ENCODE measurements at regions not wholly inside any gene's neighbourhood (a gene's known extent, or its start where the extent isn't known, plus 50 kb on each side); places are given as distances from the start of the nearest gene placed in this dataset.

- no peaks in the 10 kb centered on the region for H3K27me3 ChIP-seq (replicated peaks; ENCODE audit: insufficient read depth, low read length)
- TF ChIP-seq EZH2 (optimal IDR thresholded peaks at IDR 0.05; ENCODE audit: low read depth, low read length) (no peak), EZH2phosphoT487 (IDR thresholded peaks at IDR 0.05; ENCODE audit: low read length) (no peak)
- TF ChIP-seq, protein P1, sequence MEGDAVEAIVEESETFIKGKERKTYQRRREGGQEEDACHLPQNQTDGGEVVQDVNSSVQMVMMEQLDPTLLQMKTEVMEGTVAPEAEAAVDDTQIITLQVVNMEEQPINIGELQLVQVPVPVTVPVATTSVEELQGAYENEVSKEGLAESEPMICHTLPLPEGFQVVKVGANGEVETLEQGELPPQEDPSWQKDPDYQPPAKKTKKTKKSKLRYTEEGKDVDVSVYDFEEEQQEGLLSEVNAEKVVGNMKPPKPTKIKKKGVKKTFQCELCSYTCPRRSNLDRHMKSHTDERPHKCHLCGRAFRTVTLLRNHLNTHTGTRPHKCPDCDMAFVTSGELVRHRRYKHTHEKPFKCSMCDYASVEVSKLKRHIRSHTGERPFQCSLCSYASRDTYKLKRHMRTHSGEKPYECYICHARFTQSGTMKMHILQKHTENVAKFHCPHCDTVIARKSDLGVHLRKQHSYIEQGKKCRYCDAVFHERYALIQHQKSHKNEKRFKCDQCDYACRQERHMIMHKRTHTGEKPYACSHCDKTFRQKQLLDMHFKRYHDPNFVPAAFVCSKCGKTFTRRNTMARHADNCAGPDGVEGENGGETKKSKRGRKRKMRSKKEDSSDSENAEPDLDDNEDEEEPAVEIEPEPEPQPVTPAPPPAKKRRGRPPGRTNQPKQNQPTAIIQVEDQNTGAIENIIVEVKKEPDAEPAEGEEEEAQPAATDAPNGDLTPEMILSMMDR (IDR thresholded peaks at IDR 0.05; ENCODE audit: low read length) = no peak
- H3K79me2 ChIP-seq (ENCODE audit: low read length) = no peaks in the 10 kb centered on the region
- H3K27ac ChIP-seq (ENCODE audit: low read length) = no peak overlapping the region
- H3K9ac ChIP-seq (ENCODE audit: low read length) = no peak overlapping the region
- no peak overlapping the region for H2AFZ ChIP-seq (ENCODE audit: low read length)
- no peaks in the 10 kb centered on the region for H3K9me2 ChIP-seq (replicated peaks; ENCODE audit: insufficient read depth, low read length)
- H3K4me2 ChIP-seq (ENCODE audit: low read depth, low read length) = no peak overlapping the region
- H3K9me3 ChIP-seq (replicated peaks; ENCODE audit: insufficient read depth, low read length) = no peaks in the 10 kb centered on the region
- no peaks in the 10 kb centered on the region for H3K36me3 ChIP-seq (replicated peaks; ENCODE audit: insufficient read depth, low read length)
- no peaks in the 10 kb centered on the region for H3F3A ChIP-seq (ENCODE audit: insufficient read depth, low read length)
- no peak overlapping the region for H3K4me3 ChIP-seq (ENCODE audit: low read length)
- no peak for DNase-seq
- no peaks in the 10 kb centered on the region for H4K20me1 ChIP-seq (ENCODE audit: insufficient read depth, low read length)
- no peaks in the 10 kb centered on the region for H3K4me1 ChIP-seq (ENCODE audit: low read length)
These were observed 460.3 kb downstream of the KCTD12 start for GRCh38 chr13:76425935-76426334.

GRCh38 chr13:76421011-76421410 is 465.2 kb downstream of the KCTD12 start:
- Histone ChIP-seq H2AFZ (ENCODE audit: low read length) (no peak overlapping the region), H3K4me3 (ENCODE audit: low read length) (no peak overlapping the region), H3F3A (ENCODE audit: insufficient read depth, low read length) (no peaks in the 10 kb centered on the region), H3K9me2 (replicated peaks; ENCODE audit: insufficient read depth, low read length) (no peaks in the 10 kb centered on the region), H3K79me2 (ENCODE audit: low read length) (no peaks in the 10 kb centered on the region), H3K9me3 (replicated peaks; ENCODE audit: insufficient read depth, low read length) (no peaks in the 10 kb centered on the region), H3K9ac (ENCODE audit: low read length) (no peak overlapping the region), H3K27me3 (replicated peaks; ENCODE audit: insufficient read depth, low read length) (no peaks in the 10 kb centered on the region), H3K36me3 (replicated peaks; ENCODE audit: insufficient read depth, low read length) (no peaks in the 10 kb centered on the region), H4K20me1 (ENCODE audit: insufficient read depth, low read length) (no peaks in the 10 kb centered on the region), H3K4me2 (ENCODE audit: low read depth, low read length) (no peak overlapping the region), H3K4me1 (ENCODE audit: low read length) (no peaks in the 10 kb centered on the region), H3K27ac (ENCODE audit: low read length) (no peak overlapping the region)
- TF ChIP-seq EZH2 (optimal IDR thresholded peaks at IDR 0.05; ENCODE audit: low read depth, low read length) (no peak), EZH2phosphoT487 (IDR thresholded peaks at IDR 0.05; ENCODE audit: low read length) (no peak)
- TF ChIP-seq, protein P1 (IDR thresholded peaks at IDR 0.05; ENCODE audit: low read length) = no peak
- DNase-seq = no peak

- H3K4me2 ChIP-seq (ENCODE audit: low read depth, low read length) = no peak overlapping the region
- H3K4me1 ChIP-seq (ENCODE audit: low read length) = no peaks in the 10 kb centered on the region
- no peak for TF ChIP-seq EZH2phosphoT487 (IDR thresholded peaks at IDR 0.05; ENCODE audit: low read length)
- TF ChIP-seq, protein P1 (IDR thresholded peaks at IDR 0.05; ENCODE audit: low read length) = no peak
- TF ChIP-seq EZH2 (optimal IDR thresholded peaks at IDR 0.05; ENCODE audit: low read depth, low read length) = no peak
- H3K27ac ChIP-seq (ENCODE audit: low read length) = no peak overlapping the region
- no peaks in the 10 kb centered on the region for H3K36me3 ChIP-seq (replicated peaks; ENCODE audit: insufficient read depth, low read length)
- no peak for DNase-seq
- H3K4me3 ChIP-seq (ENCODE audit: low read length) = no peak overlapping the region
- H3K27me3 ChIP-seq (replicated peaks; ENCODE audit: insufficient read depth, low read length) = no peaks in the 10 kb centered on the region
- no peak overlapping the region for H3K9ac ChIP-seq (ENCODE audit: low read length)
- H4K20me1 ChIP-seq (ENCODE audit: insufficient read depth, low read length) = no peaks in the 10 kb centered on the region
- no peaks in the 10 kb centered on the region for H3K79me2 ChIP-seq (ENCODE audit: low read length)
- H3F3A ChIP-seq (ENCODE audit: insufficient read depth, low read length) = no peaks in the 10 kb centered on the region
- no peak overlapping the region for H2AFZ ChIP-seq (ENCODE audit: low read length)
- no peaks in the 10 kb centered on the region for H3K9me2 ChIP-seq (replicated peaks; ENCODE audit: insufficient read depth, low read length)
- H3K9me3 ChIP-seq (replicated peaks; ENCODE audit: insufficient read depth, low read length) = no peaks in the 10 kb centered on the region
These were observed 467.8 kb downstream of the KCTD12 start for GRCh38 chr13:76418404-76418803.

Data from MM.1S (cell line).